H1 (cell line): ENCODE measurements at regions not wholly inside any gene's neighbourhood (a gene's known extent, or its start where the extent isn't known, plus 50 kb on each side); places are given as distances from the start of the nearest gene placed in this dataset.

Experiments
- CTCF ChIA-PET: fragments of 300-600 bp; sonication (Branson Sonifier 250); formaldehyde crosslinking; loops from one replicate; lab custom pipeline; 2021; ENCODE audit not compliant: partially characterized antibody; lab: Charles Lee
- POLR2A ChIA-PET: fragments of 300-600 bp; sonication (Branson Sonifier 250); formaldehyde crosslinking; loops from one replicate; lab custom pipeline; 2021; ENCODE audit warnings: inconsistent platforms; ENCODE audit not compliant: partially characterized antibody; lab: Charles Lee
- DNase-seq, 2 experiments: peaks; one replicate each; pipeline versions ENCODE4 v3.0.0 to v3.0.0-alpha.2; 2010 to 2022; ENCODE audit warnings: low spot score in 2 of 2, low read depth in 1 of 2, mixed read lengths in 1 of 2
- FAIRE-seq: peaks from 2 replicates; lab custom pipeline; 2011; peaks lifted over from hg19 to GRCh38; lab: Jason Lieb, UNC
- H2AFZ ChIP-seq: 2 replicates; pipeline ENCODE4 v1.8.1; 2012; ENCODE audit warnings: low read length, inconsistent platforms
- H2AK5ac ChIP-seq: 2 replicates; pipeline ENCODE4 v1.6.1; 2013; ENCODE audit warnings: low read depth, low read length
- H2BK120ac ChIP-seq: replicated peaks from 2 replicates; pipeline ENCODE3; 2013; ENCODE audit warnings: low read depth, low read length, inconsistent platforms
- H2BK12ac ChIP-seq: 2 replicates; pipeline ENCODE4 v1.6.1; 2013; ENCODE audit warnings: low read depth, low read length
- H2BK15ac ChIP-seq: 2 replicates; pipeline ENCODE4 v1.6.1; 2013; ENCODE audit warnings: low read length
- H2BK20ac ChIP-seq: 2 replicates; pipeline ENCODE4 v1.6.1; 2013; ENCODE audit warnings: low read length
- H2BK5ac ChIP-seq: 2 replicates; pipeline ENCODE4 v1.6.1; 2013; ENCODE audit warnings: low read depth, low read length
- H3K14ac ChIP-seq: 2 replicates; pipeline ENCODE4 v1.6.1; 2013; ENCODE audit warnings: inconsistent platforms; ENCODE audit not compliant: insufficient read length
- H3K18ac ChIP-seq: 2 replicates; pipeline ENCODE4 v1.6.1; 2013; ENCODE audit warnings: low read length; ENCODE audit errors: extremely low read depth
- H3K23ac ChIP-seq: 2 replicates; pipeline ENCODE4 v1.6.1; 2013; ENCODE audit warnings: inconsistent platforms; ENCODE audit not compliant: insufficient read length
- H3K23me2 ChIP-seq: 2 replicates; pipeline ENCODE4 v1.6.1; 2013; ENCODE audit warnings: low read depth, low read length
- H3K27ac ChIP-seq: 2 replicates; pipeline ENCODE4 v1.6.1; 2011; ENCODE audit warnings: low read depth, low read length, inconsistent platforms
- H3K27me3 ChIP-seq, 4 experiments: replicated peaks in 1 of 4; 1 replicate in 1 of 4; 2 replicates in 3 of 4; pipeline versions ENCODE4 v1.6.1 to v1.8.1; 2011 to 2013; ENCODE audit warnings: low read length in 3 of 4, mild to moderate bottlenecking in 3 of 4, inconsistent platforms in 2 of 4, mixed read lengths in 2 of 4, moderate library complexity in 1 of 4; ENCODE audit not compliant: control insufficient read depth in 3 of 4, insufficient read depth in 3 of 4; ENCODE audit errors: extremely low read depth in 1 of 4
- H3K36me3 ChIP-seq, 4 experiments: 2 replicates each; pipeline versions ENCODE4 v1.6.1 to v1.8.1; 2011 to 2013; ENCODE audit warnings: mild to moderate bottlenecking in 4 of 4, low read length in 3 of 4, moderate library complexity in 2 of 4, control low read depth in 1 of 4, inconsistent platforms in 1 of 4; ENCODE audit not compliant: insufficient read depth in 4 of 4, control insufficient read depth in 2 of 4
- H3K4ac ChIP-seq: replicated peaks from 2 replicates; pipeline ENCODE3; 2013; ENCODE audit warnings: low read length, low read depth, mixed read lengths, inconsistent platforms; ENCODE audit not compliant: insufficient read length
- H3K4me1 ChIP-seq, 4 experiments: replicated peaks in 1 of 4; 1 replicate in 1 of 4; 2 replicates in 3 of 4; pipeline versions ENCODE4 v1.6.1 to v1.8.1; 2011 to 2013; ENCODE audit warnings: low read length in 3 of 4, inconsistent platforms in 2 of 4, mixed read lengths in 1 of 4; ENCODE audit not compliant: insufficient read depth in 4 of 4, control insufficient read depth in 3 of 4
- H3K4me2 ChIP-seq, 2 experiments: 2 replicates each; pipeline versions ENCODE4 v1.6.1 to v1.8.1; 2011 to 2013; ENCODE audit warnings: low read depth in 2 of 2, low read length in 2 of 2, control low read depth in 1 of 2, inconsistent platforms in 1 of 2, mild to moderate bottlenecking in 1 of 2; ENCODE audit not compliant: insufficient read depth in 1 of 2
- H3K4me3 ChIP-seq, 4 experiments: fragments of 200-600, 300-600 bp in 1 of 4; sonication (generic), shearing (Covaris generic), sonication (Bioruptor Twin) in 1 of 4; 2 replicates each; pipeline versions ENCODE4 v1.5.1 to v1.8.1; 2011 to 2016; ENCODE audit warnings: low read length in 4 of 4, low read depth in 3 of 4, control low read depth in 2 of 4, inconsistent platforms in 2 of 4, mild to moderate bottlenecking in 2 of 4, mixed read lengths in 1 of 4, moderate library complexity in 1 of 4; ENCODE audit not compliant: insufficient read depth in 2 of 4; ENCODE audit errors: extremely low read depth in 1 of 4
- H3K56ac ChIP-seq: replicated peaks from 2 replicates; pipeline ENCODE3; 2013; ENCODE audit warnings: low read depth, mild to moderate bottlenecking, mixed read lengths, low read length, inconsistent platforms; ENCODE audit not compliant: insufficient read length
- H3K79me1 ChIP-seq: 2 replicates; pipeline ENCODE4 v1.6.1; 2013; ENCODE audit warnings: low read depth, low read length, control low read depth
- H3K79me2 ChIP-seq, 2 experiments: 2 replicates each; pipeline versions ENCODE4 v1.6.1 to v1.8.1; 2012 to 2013; ENCODE audit warnings: low read length in 2 of 2, mild to moderate bottlenecking in 2 of 2, inconsistent platforms in 1 of 2; ENCODE audit not compliant: insufficient read depth in 2 of 2, control insufficient read depth in 1 of 2
- H3K9ac ChIP-seq, 4 experiments: replicated peaks in 1 of 4; 1 replicate in 1 of 4; 2 replicates in 3 of 4; pipeline versions ENCODE4 v1.6.1 to v1.8.1; 2011 to 2013; ENCODE audit warnings: low read depth in 3 of 4, low read length in 3 of 4, control low read depth in 2 of 4, mild to moderate bottlenecking in 2 of 4, moderate library complexity in 2 of 4, inconsistent platforms in 1 of 4; ENCODE audit errors: extremely low read depth in 1 of 4
- H3K9me3 ChIP-seq, 2 experiments: 2 replicates each; pipeline versions ENCODE4 v1.6.1 to v1.8.1; 2012 to 2013; ENCODE audit warnings: mild to moderate bottlenecking in 2 of 2, moderate library complexity in 2 of 2, control low read depth in 1 of 2, inconsistent platforms in 1 of 2, low read depth in 1 of 2, low read length in 1 of 2, mixed read lengths in 1 of 2; ENCODE audit not compliant: insufficient read depth in 2 of 2
- H4K20me1 ChIP-seq, 2 experiments: replicated peaks in 1 of 2; 2 replicates each; pipeline versions ENCODE3 to v1.8.1; 2011 to 2013; ENCODE audit warnings: inconsistent platforms in 2 of 2, low read length in 2 of 2, mild to moderate bottlenecking in 1 of 2; ENCODE audit not compliant: insufficient read depth in 2 of 2, control insufficient read depth in 1 of 2
- H4K5ac ChIP-seq: 2 replicates; pipeline ENCODE4 v1.6.1; 2013; ENCODE audit warnings: low read length, low read depth, mixed read lengths, inconsistent platforms; ENCODE audit not compliant: insufficient read length
- H4K8ac ChIP-seq: 2 replicates; pipeline ENCODE4 v1.8.0; 2013; ENCODE audit warnings: mild to moderate bottlenecking, moderate library complexity, low read length, inconsistent platforms; ENCODE audit not compliant: insufficient read depth; ENCODE audit errors: extremely low read depth
- H4K91ac ChIP-seq: replicated peaks from 2 replicates; pipeline ENCODE3; 2013; ENCODE audit warnings: low read length, mixed read lengths, inconsistent platforms; ENCODE audit not compliant: insufficient read length
- GTF2F1 ChIP-seq: IDR thresholded peaks from 2 replicates; pipeline ENCODE4 v1.6.1; 2012; ENCODE audit warnings: low read depth, low read length, improper control_type of control experiment, borderline replicate concordance
- HDAC6 ChIP-seq: IDR thresholded peaks from one replicate; pipeline ENCODE4 v1.7.1; 2012; ENCODE audit warnings: low read depth, mild to moderate bottlenecking, inconsistent platforms, low read length, moderate library complexity
- MAFK ChIP-seq: IDR thresholded peaks from 2 replicates; pipeline ENCODE4 v1.6.1; 2012; ENCODE audit warnings: low read depth, mild to moderate bottlenecking, improper control_type of control experiment, low read length
- SP1 ChIP-seq: IDR thresholded peaks from 2 replicates; pipeline ENCODE4 v1.6.1; 2011; ENCODE audit warnings: low read depth, low read length
- WGBS, 2 experiments: shearing (Covaris generic) in 1 of 2; methylation state at CpG; one replicate each; pipeline versions ENCODE4 v1.1.6 to v1.1.7; 2013 to 2015; ENCODE audit warnings: low lambda C conversion rate in 2 of 2, mixed read lengths in 2 of 2, inconsistent platforms in 1 of 2, low coverage in 1 of 2, missing lambda C conversion rate in 1 of 2; ENCODE audit not compliant: insufficient replicate concordance in 2 of 2, insufficient coverage in 1 of 2, insufficient read length in 1 of 2; ENCODE audit errors: extremely low coverage in 1 of 2, missing lambda C conversion rate in 1 of 2; 5-methylcytosine and 5-hydroxymethylcytosine counted together

GRCh38 chr13:79779761-79780160 is 298.8 kb downstream of the NDFIP2 start:
- Histone ChIP-seq H3K4me1 (peaks cover 4 to 11% (median 7%) of the 10 kb centered on the region in 4 experiments; a peak in 6 of 7 replicates), H3K18ac (no peak overlapping the region), H3K23me2 (no peaks in the 10 kb centered on the region), H3K56ac (no peak overlapping the region), H3K9ac (no peak overlapping the region), H2BK5ac (no peak overlapping the region), H2BK120ac (no peak overlapping the region), H4K91ac (no peak overlapping the region), H2BK12ac (no peak overlapping the region), H2AK5ac (no peak overlapping the region), H3K9me3 (no peaks in the 10 kb centered on the region), H3K23ac (no peak overlapping the region), H3K79me1 (no peaks in the 10 kb centered on the region), H3K79me2 (no peaks in the 10 kb centered on the region), H4K5ac (no peak overlapping the region), H3K27ac (no peak overlapping the region), H3K14ac (no peak overlapping the region), H3K27me3 (no peaks in the 10 kb centered on the region), H4K8ac (no peak overlapping the region), H2BK20ac (no peak overlapping the region), H3K4me3 (no peak overlapping the region), H4K20me1 (no peaks in the 10 kb centered on the region), H2AFZ (no peak overlapping the region), H3K4ac (no peak overlapping the region), H3K36me3 (no peaks in the 10 kb centered on the region), H3K4me2 (no peak overlapping the region), H2BK15ac (no peak overlapping the region)
- POLR2A ChIA-PET = no interaction called here
- no peak for DNase-seq
- no peak for TF ChIP-seq SP1
- no peak for TF ChIP-seq MAFK
- TF ChIP-seq GTF2F1 = no peak
- no peak for TF ChIP-seq HDAC6
- no peak for FAIRE-seq
- WGBS, 2 experiments = 93% methylated on average over 1 of the region's 1 CpG; no CpG with 5 or more reads in 1 of the 2 experiments
- CTCF ChIA-PET = interaction anchor here (1.0 to 1.1 kb wide), 2 partner anchors 101 to 575 kb away, joined by 3 to 4 read pairs; no protein-coding TSS in a partner anchor
